GM23338 (cell line): ENCODE measurements at regions not wholly inside any gene's neighbourhood (a gene's known extent, or its start where the extent isn't known, plus 50 kb on each side); places are given as distances from the start of the nearest gene placed in this dataset.

Experiments used
- CREB1 ChIP-seq: fragments of 250-450 bp; sonication (Bioruptor Pico); IDR thresholded peaks from 2 replicates; pipeline ENCODE4 v1.5.0; 2020; ENCODE audit warnings: low read depth, mild to moderate bottlenecking, moderate library complexity
- EZH2 ChIP-seq: fragments of 200-600 bp; sonication (generic); IDR thresholded peaks from one replicate; pipeline ENCODE4 v1.8.0; 2017; ENCODE audit warnings: antibody characterized with exemption, mild to moderate bottlenecking, low read depth; ENCODE audit not compliant: unreplicated experiment
- POLR2AphosphoS5 ChIP-seq: IDR thresholded peaks from 2 replicates; pipeline ENCODE4 v1.6.1; 2016; ENCODE audit warnings: antibody characterized with exemption, low read depth
- REST ChIP-seq: IDR thresholded peaks from one replicate; pipeline ENCODE4 v1.6.1; 2018; ENCODE audit warnings: antibody characterized with exemption; ENCODE audit not compliant: unreplicated experiment
- ZNF331 ChIP-seq: fragments of 250-450 bp; sonication (Bioruptor Pico); IDR thresholded peaks from 2 replicates; pipeline ENCODE4 v1.5.0; 2020; ENCODE audit warnings: low read depth, mild to moderate bottlenecking, moderate library complexity
- TF ChIP-seq, protein P1 (sequence below), 2 experiments: fragments of 200-600 bp in 1 of 2; sonication (generic) in 1 of 2; conservative IDR thresholded peaks; 2 replicates each; pipeline versions ENCODE4 v1.5.1 to v1.6.1; 2016 to 2017; ENCODE audit warnings: antibody characterized with exemption in 2 of 2, low read depth in 2 of 2, mild to moderate bottlenecking in 2 of 2, moderate library complexity in 1 of 2

DNA sequence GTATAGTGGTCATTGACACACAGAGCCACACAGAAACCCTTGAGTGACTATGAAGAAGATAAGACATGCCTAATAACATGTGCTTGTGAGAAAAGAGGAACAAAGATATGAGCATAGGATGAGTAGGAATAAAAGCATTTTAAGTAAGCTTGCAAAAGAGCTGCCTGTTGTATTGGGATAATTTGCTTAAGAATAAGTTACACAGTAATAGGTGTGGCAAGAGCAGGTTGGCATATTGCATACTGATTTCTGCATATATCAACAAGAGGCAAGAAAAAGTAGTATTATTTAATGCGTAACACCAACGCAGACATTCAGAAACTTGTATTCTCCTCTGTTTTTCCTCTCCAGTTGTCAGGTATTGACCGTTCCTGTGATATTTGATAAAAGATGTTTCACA is 111.5 kb upstream of the UGT8 start:
- TF ChIP-seq, protein P1, sequence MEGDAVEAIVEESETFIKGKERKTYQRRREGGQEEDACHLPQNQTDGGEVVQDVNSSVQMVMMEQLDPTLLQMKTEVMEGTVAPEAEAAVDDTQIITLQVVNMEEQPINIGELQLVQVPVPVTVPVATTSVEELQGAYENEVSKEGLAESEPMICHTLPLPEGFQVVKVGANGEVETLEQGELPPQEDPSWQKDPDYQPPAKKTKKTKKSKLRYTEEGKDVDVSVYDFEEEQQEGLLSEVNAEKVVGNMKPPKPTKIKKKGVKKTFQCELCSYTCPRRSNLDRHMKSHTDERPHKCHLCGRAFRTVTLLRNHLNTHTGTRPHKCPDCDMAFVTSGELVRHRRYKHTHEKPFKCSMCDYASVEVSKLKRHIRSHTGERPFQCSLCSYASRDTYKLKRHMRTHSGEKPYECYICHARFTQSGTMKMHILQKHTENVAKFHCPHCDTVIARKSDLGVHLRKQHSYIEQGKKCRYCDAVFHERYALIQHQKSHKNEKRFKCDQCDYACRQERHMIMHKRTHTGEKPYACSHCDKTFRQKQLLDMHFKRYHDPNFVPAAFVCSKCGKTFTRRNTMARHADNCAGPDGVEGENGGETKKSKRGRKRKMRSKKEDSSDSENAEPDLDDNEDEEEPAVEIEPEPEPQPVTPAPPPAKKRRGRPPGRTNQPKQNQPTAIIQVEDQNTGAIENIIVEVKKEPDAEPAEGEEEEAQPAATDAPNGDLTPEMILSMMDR (conservative IDR thresholded peaks at IDR 0.05; ENCODE audit: low read depth in 2 of 2), result no peak
- TF ChIP-seq EZH2, result no peak
- TF ChIP-seq ZNF331 (CRISPR knock-in tag), result no peak
- no peak for TF ChIP-seq CREB1 (CRISPR knock-in tag)
- TF ChIP-seq POLR2AphosphoS5, result no peak
- TF ChIP-seq REST, result no peak
